ENCODE measurements at regions not wholly inside any gene's neighbourhood (a gene's known extent, or its start where the extent isn't known, plus 50 kb on each side); places are given as distances from the start of the nearest gene placed in this dataset.
"Not testable (repeated sequence)": the region's sequence is repeated elsewhere in the genome, so short reads cannot be mapped to it uniquely, and the experiment has no call there.

DNA sequence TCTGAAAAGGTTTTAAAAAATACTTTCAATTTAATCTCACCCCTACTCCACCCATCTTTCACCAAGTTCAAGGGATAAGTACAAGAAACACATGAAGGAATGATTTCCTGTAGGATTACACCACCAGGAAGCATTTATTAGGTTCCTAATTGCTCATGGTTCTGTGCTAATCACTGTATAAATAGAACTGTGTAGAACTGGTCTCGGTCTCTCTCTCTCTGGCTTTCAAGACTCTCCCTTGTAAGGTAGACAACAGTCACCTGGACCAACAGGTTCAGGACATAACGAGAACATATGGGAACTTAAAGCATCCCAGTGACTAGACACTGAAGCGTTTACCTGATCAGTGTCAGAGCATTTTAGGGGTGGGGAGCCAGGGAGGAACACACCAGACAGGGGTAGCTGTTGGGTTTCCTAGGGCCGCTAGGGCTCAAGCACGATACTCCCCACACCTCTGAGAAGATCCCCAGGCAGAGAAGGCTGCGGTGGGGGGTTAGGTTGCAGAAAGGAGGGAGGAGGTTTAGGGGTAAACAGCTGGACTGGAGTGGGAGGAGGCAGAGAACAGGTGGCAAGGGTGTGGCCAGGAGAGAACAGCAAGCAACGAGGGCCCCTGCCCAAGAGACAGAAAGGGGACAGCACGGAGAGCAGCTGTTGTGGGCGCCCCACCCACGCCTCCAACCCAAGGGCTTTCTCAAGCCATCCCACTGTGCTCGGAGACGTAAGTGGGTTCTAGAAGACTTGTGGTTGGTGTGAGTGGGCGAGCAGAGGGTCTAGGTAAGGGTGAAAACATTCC lies 52.5 kb upstream of the USP6NL start:
- TF ChIP-seq, protein P1, sequence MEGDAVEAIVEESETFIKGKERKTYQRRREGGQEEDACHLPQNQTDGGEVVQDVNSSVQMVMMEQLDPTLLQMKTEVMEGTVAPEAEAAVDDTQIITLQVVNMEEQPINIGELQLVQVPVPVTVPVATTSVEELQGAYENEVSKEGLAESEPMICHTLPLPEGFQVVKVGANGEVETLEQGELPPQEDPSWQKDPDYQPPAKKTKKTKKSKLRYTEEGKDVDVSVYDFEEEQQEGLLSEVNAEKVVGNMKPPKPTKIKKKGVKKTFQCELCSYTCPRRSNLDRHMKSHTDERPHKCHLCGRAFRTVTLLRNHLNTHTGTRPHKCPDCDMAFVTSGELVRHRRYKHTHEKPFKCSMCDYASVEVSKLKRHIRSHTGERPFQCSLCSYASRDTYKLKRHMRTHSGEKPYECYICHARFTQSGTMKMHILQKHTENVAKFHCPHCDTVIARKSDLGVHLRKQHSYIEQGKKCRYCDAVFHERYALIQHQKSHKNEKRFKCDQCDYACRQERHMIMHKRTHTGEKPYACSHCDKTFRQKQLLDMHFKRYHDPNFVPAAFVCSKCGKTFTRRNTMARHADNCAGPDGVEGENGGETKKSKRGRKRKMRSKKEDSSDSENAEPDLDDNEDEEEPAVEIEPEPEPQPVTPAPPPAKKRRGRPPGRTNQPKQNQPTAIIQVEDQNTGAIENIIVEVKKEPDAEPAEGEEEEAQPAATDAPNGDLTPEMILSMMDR (IDR thresholded peaks at IDR 0.05), result no peak
- no peak overlapping the region for H3K4me3 ChIP-seq
- DNase-seq (ENCODE audit: low spot score), result no peak
- H3K27ac ChIP-seq, result no peak overlapping the region

DNA sequence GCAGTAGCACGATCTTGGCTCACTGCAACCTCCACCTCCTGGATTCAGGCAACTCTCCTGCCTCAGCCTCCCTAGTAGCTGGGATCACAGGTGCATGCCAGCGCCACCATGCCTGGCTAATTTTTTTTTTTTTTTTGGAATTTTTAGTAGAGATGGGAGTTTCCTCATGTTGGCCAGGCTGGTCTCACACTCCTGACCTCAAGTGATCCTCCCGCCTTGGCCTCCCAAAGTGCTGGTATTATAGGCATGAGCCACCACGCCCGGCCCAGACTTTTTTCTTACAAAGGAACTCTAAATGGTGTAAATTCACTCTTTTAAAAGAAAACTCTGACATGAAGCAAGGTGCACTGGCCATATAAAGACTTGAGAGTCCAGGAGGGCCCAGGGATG lies 51.7 kb upstream of the USP6NL start:
- H3K27ac ChIP-seq; H3K4me3 ChIP-seq; DNase-seq (ENCODE audit: low spot score): not testable (repeated sequence)

DNA sequence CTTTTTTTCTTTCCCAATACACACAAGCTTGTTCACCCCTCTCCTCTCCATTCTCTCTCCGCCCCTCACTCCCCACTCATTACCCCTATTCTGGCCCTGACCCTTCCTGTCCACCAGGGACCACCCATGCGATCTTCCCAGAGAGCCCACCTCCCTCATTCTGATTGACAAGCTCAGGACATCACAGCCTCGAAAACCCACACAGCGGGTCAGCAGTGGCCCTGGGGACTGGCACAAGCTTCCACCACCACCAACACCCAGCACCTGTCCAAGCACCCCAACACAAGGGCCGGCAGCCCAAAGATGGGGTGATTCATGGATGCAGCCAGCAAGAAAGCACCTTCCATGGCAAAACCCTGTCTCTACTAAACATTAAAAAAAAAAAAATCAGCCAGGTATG lies 50.0 kb upstream of the USP6NL start:
- H3K4me3 ChIP-seq, result no peak overlapping the region

More for the DNA sequence above, 50.0 kb upstream of the USP6NL start:
- H3K27ac ChIP-seq, result no peak overlapping the region
- DNase-seq (ENCODE audit: low spot score), result no peak
- TF ChIP-seq, protein P1 (IDR thresholded peaks at IDR 0.05), result no peak

All from coronary artery (tissue), 2 donors.